KMS-11 (cell line): ENCODE measurements at regions not wholly inside any gene's neighbourhood (a gene's known extent, or its start where the extent isn't known, plus 50 kb on each side); places are given as distances from the start of the nearest gene placed in this dataset.

Source experiments
- H2AFZ ChIP-seq: fragments of 200-600 bp; sonication (generic); 2 replicates; pipeline ENCODE4 v1.6.1; 2016; ENCODE audit warnings: antibody characterized with exemption, mixed run types, low read depth
- H3K27ac ChIP-seq: fragments of 200-600 bp; sonication (generic); 2 replicates; pipeline ENCODE4 v1.6.1; 2016; ENCODE audit warnings: mild to moderate bottlenecking, mixed run types
- H3K27me3 ChIP-seq: fragments of 200-600 bp; sonication (generic); 2 replicates; pipeline ENCODE4 v1.6.1; 2017; ENCODE audit warnings: mild to moderate bottlenecking, low read depth, mixed run types, moderate library complexity; ENCODE audit not compliant: insufficient read depth
- H3K36me3 ChIP-seq: fragments of 200-600 bp; sonication (generic); 2 replicates; pipeline ENCODE4 v1.6.1; 2017; ENCODE audit warnings: mild to moderate bottlenecking, mixed run types; ENCODE audit not compliant: insufficient read depth
- H3K4me1 ChIP-seq: fragments of 200-600 bp; sonication (generic); 2 replicates; pipeline ENCODE4 v1.6.1; 2016; ENCODE audit warnings: mild to moderate bottlenecking, low read depth, mixed run types; ENCODE audit not compliant: poor library complexity, severe bottlenecking
- H3K4me2 ChIP-seq: fragments of 200-600 bp; sonication (generic); 2 replicates; pipeline ENCODE4 v1.7.0; 2016; ENCODE audit warnings: mild to moderate bottlenecking, mixed run types
- H3K4me3 ChIP-seq: fragments of 200-600 bp; sonication (generic); IDR thresholded peaks from 2 replicates; pipeline ENCODE4 v1.6.1; 2017; ENCODE audit warnings: low read depth, low read length, mixed read lengths; ENCODE audit not compliant: insufficient read depth
- H3K79me2 ChIP-seq: fragments of 200-600 bp; sonication (generic); 2 replicates; pipeline ENCODE4 v1.6.1; 2016; ENCODE audit warnings: low read depth, mixed run types; ENCODE audit not compliant: insufficient read depth
- H3K9ac ChIP-seq: fragments of 200-600 bp; sonication (generic); 2 replicates; pipeline ENCODE4 v1.6.1; 2016; ENCODE audit warnings: mild to moderate bottlenecking, mixed run types
- H4K20me1 ChIP-seq: fragments of 200-600 bp; sonication (generic); 2 replicates; pipeline ENCODE4 v1.6.1; 2016; ENCODE audit warnings: mild to moderate bottlenecking, mixed run types; ENCODE audit not compliant: insufficient read depth
- CTCF ChIP-seq: fragments of 200-600 bp; sonication (generic); conservative IDR thresholded peaks from 2 replicates; pipeline ENCODE4 v1.6.1; 2017; ENCODE audit warnings: low read depth, mild to moderate bottlenecking, antibody characterized with exemption, low read length, moderate library complexity, mixed read lengths

- no peak overlapping the region for H3K9ac ChIP-seq
- H3K79me2 ChIP-seq: no peaks in the 10 kb centered on the region
- H3K4me3 ChIP-seq: no peak overlapping the region
- H3K36me3 ChIP-seq: no peaks in the 10 kb centered on the region
- TF ChIP-seq CTCF: no peak
- H4K20me1 ChIP-seq: no peaks in the 10 kb centered on the region
- H3K27ac ChIP-seq: no peak overlapping the region
- H3K4me2 ChIP-seq: no peak overlapping the region
- no peak overlapping the region for H2AFZ ChIP-seq
- H3K4me1 ChIP-seq: no peaks in the 10 kb centered on the region
- H3K27me3 ChIP-seq: no peaks in the 10 kb centered on the region
Observed at GRCh38 chr4:34043131-34043530, 2201.2 kb downstream of the ARAP2 start.

- H4K20me1 ChIP-seq: no peaks in the 10 kb centered on the region
- H3K27ac ChIP-seq: no peak overlapping the region
- H3K4me2 ChIP-seq: no peak overlapping the region
- H3K36me3 ChIP-seq: no peaks in the 10 kb centered on the region
- no peak overlapping the region for H3K9ac ChIP-seq
- no peak for TF ChIP-seq CTCF
- no peaks in the 10 kb centered on the region for H3K79me2 ChIP-seq
- H2AFZ ChIP-seq: no peak overlapping the region
- no peaks in the 10 kb centered on the region for H3K4me1 ChIP-seq
- H3K4me3 ChIP-seq: no peak overlapping the region
- H3K27me3 ChIP-seq: no peaks in the 10 kb centered on the region
Observed at GRCh38 chr4:34046580-34046979, 2197.7 kb downstream of the ARAP2 start.

- Histone ChIP-seq H3K27me3 (no peaks in the 10 kb centered on the region), H3K9ac (no peak overlapping the region), H4K20me1 (no peaks in the 10 kb centered on the region), H3K4me1 (no peaks in the 10 kb centered on the region), H3K4me2 (no peak overlapping the region), H3K79me2 (no peaks in the 10 kb centered on the region), H2AFZ (no peak overlapping the region), H3K27ac (no peak overlapping the region), H3K36me3 (no peaks in the 10 kb centered on the region), H3K4me3 (no peak overlapping the region)
- TF ChIP-seq CTCF: no peak
Observed at GRCh38 chr4:34047363-34047762, 2197.0 kb downstream of the ARAP2 start.

DNA sequence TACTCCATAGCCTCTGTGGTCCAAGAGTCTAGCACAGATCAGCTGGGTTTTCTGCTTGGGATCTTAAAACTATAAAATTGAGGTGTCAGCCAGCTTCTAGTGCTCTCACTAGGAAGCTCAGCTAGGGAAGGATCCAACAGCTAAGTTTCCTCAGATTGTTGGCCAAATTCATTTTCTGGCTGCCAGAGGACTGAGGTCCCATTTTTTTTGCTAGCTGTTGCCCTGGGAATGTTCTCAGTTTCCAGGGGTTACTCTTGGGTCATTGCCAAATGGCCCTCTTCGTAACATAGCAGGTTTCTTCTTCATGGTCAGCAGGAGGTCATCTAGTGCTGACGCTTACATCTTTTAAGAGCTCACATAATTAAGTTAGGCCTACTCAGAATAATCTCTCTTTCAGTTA, 2178.2 kb downstream of the ARAP2 start:
- no peak for TF ChIP-seq CTCF
- H3K27ac ChIP-seq: no peak overlapping the region
- H3K36me3 ChIP-seq: no peaks in the 10 kb centered on the region
- no peak overlapping the region for H3K4me3 ChIP-seq
- H3K79me2 ChIP-seq: no peaks in the 10 kb centered on the region
- no peaks in the 10 kb centered on the region for H3K27me3 ChIP-seq
- no peak overlapping the region for H2AFZ ChIP-seq
- H3K9ac ChIP-seq: no peak overlapping the region
- H3K4me1 ChIP-seq: no peaks in the 10 kb centered on the region
- no peak overlapping the region for H3K4me2 ChIP-seq
- H4K20me1 ChIP-seq: no peaks in the 10 kb centered on the region

GRCh38 chr4:34091451-34091850, 2152.9 kb downstream of the ARAP2 start:
- Histone ChIP-seq H3K4me3 (no peak overlapping the region), H2AFZ (no peak overlapping the region), H3K27ac (no peak overlapping the region), H3K9ac (no peak overlapping the region), H3K36me3 (no peaks in the 10 kb centered on the region), H3K4me1 (no peaks in the 10 kb centered on the region), H3K27me3 (no peaks in the 10 kb centered on the region), H4K20me1 (no peaks in the 10 kb centered on the region), H3K79me2 (no peaks in the 10 kb centered on the region), H3K4me2 (no peak overlapping the region)
- no peak for TF ChIP-seq CTCF
